ENCODE measurements at regions not wholly inside any gene's neighbourhood (a gene's known extent, or its start where the extent isn't known, plus 50 kb on each side); places are given as distances from the start of the nearest gene placed in this dataset.

DNA sequence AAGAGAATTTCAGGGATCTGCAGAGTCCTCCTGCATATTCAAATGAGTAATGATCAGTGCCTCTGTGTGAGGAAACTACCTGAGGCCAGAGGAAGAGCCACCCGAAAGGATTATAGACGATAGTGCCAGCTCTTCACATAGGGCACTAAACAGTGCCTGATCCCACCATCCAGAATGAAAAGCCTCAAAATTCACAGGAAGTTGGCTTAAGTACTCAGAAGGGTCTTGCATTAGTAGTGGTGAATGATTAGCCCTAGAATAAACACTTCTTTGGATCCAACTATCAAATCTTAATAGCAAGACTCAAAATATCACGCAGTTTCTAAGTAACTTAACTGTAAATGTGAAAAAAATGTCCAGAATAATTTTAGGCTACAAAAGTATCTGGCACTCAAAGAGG lies 324.4 kb downstream of the ZNF674 start:
- H3K9me3 ChIP-seq (ENCODE audit: low read length), result no peaks in the 10 kb centered on the region
- CTCF ChIA-PET (ENCODE audit: low intra/inter-chr PET ratio, low total read pairs), result no interaction called here
- H3K36me3 ChIP-seq (replicated peaks in 1 of 2; ENCODE audit: control insufficient read depth in 1 of 2, insufficient read depth in 2 of 2, low read length in 2 of 2), result no peaks in the 10 kb centered on the region
- POLR2A ChIA-PET, result no interaction called here
- H3K4me1 ChIP-seq (ENCODE audit: insufficient read depth, low read length), result peaks cover 19% of the 10 kb centered on the region
- 25% methylated on average over 3 of the region's 3 CpGs for WGBS (ENCODE audit: low lambda C conversion rate)
- peak; percentile 32; the same call in 1 of the 3 replicates for ATAC-seq
- in situ Hi-C loops (cut with HindIII; ENCODE audit: extremely low pct_ligation_motif_present, low pct_unique_long_range_greater_than_20kb), result no loop called here
- H3K9ac ChIP-seq (ENCODE audit: insufficient read depth, low read depth, low read length), result 0 out of 2 replicates have a peak overlapping the region, but pooled peaks have one; percentile 8
- H2AFZ ChIP-seq (ENCODE audit: low read length), result no peak overlapping the region
- H3K27me3 ChIP-seq (ENCODE audit: control insufficient read depth in 1 of 2, insufficient read depth in 2 of 2, low read length in 2 of 2), result no peaks in the 10 kb centered on the region
- TF ChIP-seq, protein P1, sequence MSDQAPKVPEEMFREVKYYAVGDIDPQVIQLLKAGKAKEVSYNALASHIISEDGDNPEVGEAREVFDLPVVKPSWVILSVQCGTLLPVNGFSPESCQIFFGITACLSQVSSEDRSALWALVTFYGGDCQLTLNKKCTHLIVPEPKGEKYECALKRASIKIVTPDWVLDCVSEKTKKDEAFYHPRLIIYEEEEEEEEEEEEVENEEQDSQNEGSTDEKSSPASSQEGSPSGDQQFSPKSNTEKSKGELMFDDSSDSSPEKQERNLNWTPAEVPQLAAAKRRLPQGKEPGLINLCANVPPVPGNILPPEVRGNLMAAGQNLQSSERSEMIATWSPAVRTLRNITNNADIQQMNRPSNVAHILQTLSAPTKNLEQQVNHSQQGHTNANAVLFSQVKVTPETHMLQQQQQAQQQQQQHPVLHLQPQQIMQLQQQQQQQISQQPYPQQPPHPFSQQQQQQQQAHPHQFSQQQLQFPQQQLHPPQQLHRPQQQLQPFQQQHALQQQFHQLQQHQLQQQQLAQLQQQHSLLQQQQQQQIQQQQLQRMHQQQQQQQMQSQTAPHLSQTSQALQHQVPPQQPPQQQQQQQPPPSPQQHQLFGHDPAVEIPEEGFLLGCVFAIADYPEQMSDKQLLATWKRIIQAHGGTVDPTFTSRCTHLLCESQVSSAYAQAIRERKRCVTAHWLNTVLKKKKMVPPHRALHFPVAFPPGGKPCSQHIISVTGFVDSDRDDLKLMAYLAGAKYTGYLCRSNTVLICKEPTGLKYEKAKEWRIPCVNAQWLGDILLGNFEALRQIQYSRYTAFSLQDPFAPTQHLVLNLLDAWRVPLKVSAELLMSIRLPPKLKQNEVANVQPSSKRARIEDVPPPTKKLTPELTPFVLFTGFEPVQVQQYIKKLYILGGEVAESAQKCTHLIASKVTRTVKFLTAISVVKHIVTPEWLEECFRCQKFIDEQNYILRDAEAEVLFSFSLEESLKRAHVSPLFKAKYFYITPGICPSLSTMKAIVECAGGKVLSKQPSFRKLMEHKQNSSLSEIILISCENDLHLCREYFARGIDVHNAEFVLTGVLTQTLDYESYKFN (CRISPR knock-in tag; conservative IDR thresholded peaks at IDR 0.05), result peak; percentile 31; the same call in 1 of the 2 replicates
- TF ChIP-seq MEF2D (CRISPR knock-in tag; IDR thresholded peaks at IDR 0.05), result no peak
- no peak for TF ChIP-seq CBX2 (IDR thresholded peaks at IDR 0.05; ENCODE audit: low read depth, low read length)
- no peak for TF ChIP-seq CBX2 (CRISPR knock-in tag; IDR thresholded peaks at IDR 0.05; ENCODE audit: low read depth)
- TF ChIP-seq, protein P2, sequence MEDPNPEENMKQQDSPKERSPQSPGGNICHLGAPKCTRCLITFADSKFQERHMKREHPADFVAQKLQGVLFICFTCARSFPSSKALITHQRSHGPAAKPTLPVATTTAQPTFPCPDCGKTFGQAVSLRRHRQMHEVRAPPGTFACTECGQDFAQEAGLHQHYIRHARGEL (CRISPR knock-in tag; IDR thresholded peaks at IDR 0.05), result no peak
- TF ChIP-seq, protein P3, sequence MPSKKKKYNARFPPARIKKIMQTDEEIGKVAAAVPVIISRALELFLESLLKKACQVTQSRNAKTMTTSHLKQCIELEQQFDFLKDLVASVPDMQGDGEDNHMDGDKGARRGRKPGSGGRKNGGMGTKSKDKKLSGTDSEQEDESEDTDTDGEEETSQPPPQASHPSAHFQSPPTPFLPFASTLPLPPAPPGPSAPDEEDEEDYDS (CRISPR knock-in tag; IDR thresholded peaks at IDR 0.05), result peak; percentile 55; the same call in 1 of the 2 replicates
- TF ChIP-seq, protein P4, sequence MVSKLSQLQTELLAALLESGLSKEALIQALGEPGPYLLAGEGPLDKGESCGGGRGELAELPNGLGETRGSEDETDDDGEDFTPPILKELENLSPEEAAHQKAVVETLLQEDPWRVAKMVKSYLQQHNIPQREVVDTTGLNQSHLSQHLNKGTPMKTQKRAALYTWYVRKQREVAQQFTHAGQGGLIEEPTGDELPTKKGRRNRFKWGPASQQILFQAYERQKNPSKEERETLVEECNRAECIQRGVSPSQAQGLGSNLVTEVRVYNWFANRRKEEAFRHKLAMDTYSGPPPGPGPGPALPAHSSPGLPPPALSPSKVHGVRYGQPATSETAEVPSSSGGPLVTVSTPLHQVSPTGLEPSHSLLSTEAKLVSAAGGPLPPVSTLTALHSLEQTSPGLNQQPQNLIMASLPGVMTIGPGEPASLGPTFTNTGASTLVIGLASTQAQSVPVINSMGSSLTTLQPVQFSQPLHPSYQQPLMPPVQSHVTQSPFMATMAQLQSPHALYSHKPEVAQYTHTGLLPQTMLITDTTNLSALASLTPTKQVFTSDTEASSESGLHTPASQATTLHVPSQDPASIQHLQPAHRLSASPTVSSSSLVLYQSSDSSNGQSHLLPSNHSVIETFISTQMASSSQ (IDR thresholded peaks at IDR 0.05; ENCODE audit: low read depth), result peak; percentile 82
- TF ChIP-seq, protein P4 (CRISPR knock-in tag; IDR thresholded peaks at IDR 0.05; ENCODE audit: borderline replicate concordance), result no peak
- TF ChIP-seq GATAD2A (CRISPR knock-in tag; IDR thresholded peaks at IDR 0.05), result peak; percentile 15; the same call in 1 of the 2 replicates
- no peak for TF ChIP-seq ZNF598 (CRISPR knock-in tag; IDR thresholded peaks at IDR 0.05; ENCODE audit: borderline replicate concordance)
- peak; percentile 26; the same call in 1 of the 2 replicates for TF ChIP-seq ETV5 (CRISPR knock-in tag; IDR thresholded peaks at IDR 0.05; ENCODE audit: borderline replicate concordance)
- no peak for TF ChIP-seq SNAPC2 (CRISPR knock-in tag; IDR thresholded peaks at IDR 0.05)
- no peak for TF ChIP-seq MED8 (CRISPR knock-in tag; IDR thresholded peaks at IDR 0.05; ENCODE audit: insufficient replicate concordance)
- H3K4me2 ChIP-seq (ENCODE audit: low read depth, low read length), result peak overlapping the region; percentile 39
- intact Hi-C loops (cut with micrococcal nuclease; ENCODE audit: unreplicated experiment), result no loop called here
- FAIRE-seq, result peak; percentile 42
- DNase-seq (ENCODE audit: low spot score), result peak; percentile 18
- no peaks in the 10 kb centered on the region for H4K20me1 ChIP-seq (ENCODE audit: insufficient read depth, low read length)
- H3K27ac ChIP-seq (ENCODE audit: extremely low read length, insufficient read depth, low read length), result no peak overlapping the region
- no peak overlapping the region; a peak in 1 of 6 replicates for H3K4me3 ChIP-seq (replicated peaks in 1 of 3; ENCODE audit: insufficient read depth in 1 of 3, low read depth in 2 of 3, low read length in 3 of 3)
- BruUV-seq (replicated peaks), result no TSS peak
- H3K79me2 ChIP-seq (ENCODE audit: insufficient read depth, low read length), result no peaks in the 10 kb centered on the region
